ENCODE measurements at regions not wholly inside any gene's neighbourhood (a gene's known extent, or its start where the extent isn't known, plus 50 kb on each side); places are given as distances from the start of the nearest gene placed in this dataset.

GRCh38 chr4:166600264-166600663, 634.0 kb downstream of the SPOCK3 start:
- no peak for TF ChIP-seq ZNF24 (tag by site-specific recombination; IDR thresholded peaks at IDR 0.05)
- TF ChIP-seq YY1 (tag by site-specific recombination; IDR thresholded peaks at IDR 0.05) = no peak
- TF ChIP-seq GFI1B (tag by site-specific recombination; IDR thresholded peaks at IDR 0.05) = no peak
- TF ChIP-seq, protein P1, sequence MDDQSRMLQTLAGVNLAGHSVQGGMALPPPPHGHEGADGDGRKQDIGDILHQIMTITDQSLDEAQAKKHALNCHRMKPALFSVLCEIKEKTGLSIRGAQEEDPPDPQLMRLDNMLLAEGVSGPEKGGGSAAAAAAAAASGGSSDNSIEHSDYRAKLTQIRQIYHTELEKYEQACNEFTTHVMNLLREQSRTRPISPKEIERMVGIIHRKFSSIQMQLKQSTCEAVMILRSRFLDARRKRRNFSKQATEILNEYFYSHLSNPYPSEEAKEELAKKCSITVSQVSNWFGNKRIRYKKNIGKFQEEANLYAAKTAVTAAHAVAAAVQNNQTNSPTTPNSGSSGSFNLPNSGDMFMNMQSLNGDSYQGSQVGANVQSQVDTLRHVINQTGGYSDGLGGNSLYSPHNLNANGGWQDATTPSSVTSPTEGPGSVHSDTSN (CRISPR knock-in tag; IDR thresholded peaks at IDR 0.05) = no peak
- TF ChIP-seq, protein P2, sequence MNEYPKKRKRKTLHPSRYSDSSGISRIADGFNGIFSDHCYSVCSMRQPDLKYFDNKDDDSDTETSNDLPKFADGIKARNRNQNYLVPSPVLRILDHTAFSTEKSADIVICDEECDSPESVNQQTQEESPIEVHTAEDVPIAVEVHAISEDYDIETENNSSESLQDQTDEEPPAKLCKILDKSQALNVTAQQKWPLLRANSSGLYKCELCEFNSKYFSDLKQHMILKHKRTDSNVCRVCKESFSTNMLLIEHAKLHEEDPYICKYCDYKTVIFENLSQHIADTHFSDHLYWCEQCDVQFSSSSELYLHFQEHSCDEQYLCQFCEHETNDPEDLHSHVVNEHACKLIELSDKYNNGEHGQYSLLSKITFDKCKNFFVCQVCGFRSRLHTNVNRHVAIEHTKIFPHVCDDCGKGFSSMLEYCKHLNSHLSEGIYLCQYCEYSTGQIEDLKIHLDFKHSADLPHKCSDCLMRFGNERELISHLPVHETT (tag by site-specific recombination; IDR thresholded peaks at IDR 0.05) = no peak
- TF ChIP-seq ZNF776 (tag by site-specific recombination; IDR thresholded peaks at IDR 0.05; ENCODE audit: borderline replicate concordance) = no peak
- no peak for TF ChIP-seq ZNF324 (tag by site-specific recombination; IDR thresholded peaks at IDR 0.05)
- no peak for TF ChIP-seq ZNF311 (tag by site-specific recombination; IDR thresholded peaks at IDR 0.05; ENCODE audit: borderline replicate concordance)
- TF ChIP-seq ZNF302 (tag by site-specific recombination; IDR thresholded peaks at IDR 0.05; ENCODE audit: low read depth) = no peak
- no peak for TF ChIP-seq SETDB1 (IDR thresholded peaks at IDR 0.05; ENCODE audit: insufficient read length, low read length)
- no peak for TF ChIP-seq ZNF521 (tag by site-specific recombination; IDR thresholded peaks at IDR 0.05)
